GM19023 (cell line): ENCODE measurements at regions not wholly inside any gene's neighbourhood (a gene's known extent, or its start where the extent isn't known, plus 50 kb on each side); places are given as distances from the start of the nearest gene placed in this dataset.
A peak's percentile ranks its signal among the peaks of the same experiment; 100 is the strongest.

ENCODE experiments used
- ATAC-seq: cut with Tn5 transposase; IDR thresholded peaks from one replicate; pipeline ENCODE4 v1.9.1; 2021; ENCODE audit warnings: mild to moderate bottlenecking, moderate library complexity; ENCODE audit not compliant: unreplicated experiment

- ATAC-seq: no peak
Observed at GRCh38 chr4:162366146-162366545, 202.3 kb upstream of the FSTL5 start.

GRCh38 chr4:162364651-162365050 is 200.9 kb upstream of the FSTL5 start:
- no peak for ATAC-seq

GRCh38 chr4:162360369-162361149 is 196.8 kb upstream of the FSTL5 start:
- no peak for ATAC-seq

GRCh38 chr4:162356181-162356580 is 192.4 kb upstream of the FSTL5 start:
- ATAC-seq: no peak

GRCh38 chr4:162352580-162353107 is 188.8 kb upstream of the FSTL5 start:
- ATAC-seq: no peak

GRCh38 chr4:162350331-162350730 is 186.5 kb upstream of the FSTL5 start:
- no peak for ATAC-seq

- ATAC-seq: no peak
Observed at GRCh38 chr4:162349395-162349794, 185.6 kb upstream of the FSTL5 start.

GRCh38 chr4:162347842-162348213 is 184.0 kb upstream of the FSTL5 start:
- no peak for ATAC-seq

- no peak for ATAC-seq
Observed at GRCh38 chr4:162347156-162347841, 183.5 kb upstream of the FSTL5 start.

GRCh38 chr4:162343967-162344366 is 180.2 kb upstream of the FSTL5 start:
- no peak for ATAC-seq

- ATAC-seq: no peak
Observed at GRCh38 chr4:162341533-162341932, 177.7 kb upstream of the FSTL5 start.

GRCh38 chr4:162323919-162324318 is 160.1 kb upstream of the FSTL5 start:
- ATAC-seq: no peak

- ATAC-seq: no peak
Observed at GRCh38 chr4:162322054-162322453, 158.3 kb upstream of the FSTL5 start.

GRCh38 chr4:162285753-162286152 is 122.0 kb upstream of the FSTL5 start:
- ATAC-seq: no peak

GRCh38 chr4:162282684-162283083 is 118.9 kb upstream of the FSTL5 start:
- ATAC-seq: no peak

- peak; percentile 74 for ATAC-seq
Observed at GRCh38 chr4:162274354-162274753, 110.6 kb upstream of the FSTL5 start.

GRCh38 chr4:162272215-162272614 is 108.4 kb upstream of the FSTL5 start:
- no peak for ATAC-seq

GRCh38 chr4:162268911-162269310 is 105.1 kb upstream of the FSTL5 start:
- no peak for ATAC-seq

- no peak for ATAC-seq
Observed at GRCh38 chr4:162265802-162266201, 102.0 kb upstream of the FSTL5 start.

- ATAC-seq: no peak
Observed at GRCh38 chr4:162245051-162245450, 81.3 kb upstream of the FSTL5 start.

- ATAC-seq: no peak
Observed at GRCh38 chr4:162241857-162242256, 78.1 kb upstream of the FSTL5 start.
